GM12878 (cell line): ENCODE measurements at regions not wholly inside any gene's neighbourhood (a gene's known extent, or its start where the extent isn't known, plus 50 kb on each side); places are given as distances from the start of the nearest gene placed in this dataset.

Source experiments
- ATAC-seq: fragments of 200-7000 bp; cut with Tn5 transposase; 3 replicates; pipeline ENCODE4 v1.9.1; 2020; ENCODE audit warnings: mild to moderate bottlenecking, moderate library complexity
- BruUV-seq: library from RNA; stranded (reverse); fragments of 400-500 nt; replicated peaks from 2 replicates; lab custom pipeline; 2021; lab: Mats Ljungman, UMichigan
- CTCF ChIA-PET: fragments of 300-600 bp; sonication (Branson Sonifier 250); formaldehyde crosslinking; extraction: SDS; loops from one replicate; lab custom pipeline; 2021; ENCODE audit warnings: inconsistent platforms; lab: Yijun Ruan, JAX
- POLR2A ChIA-PET: fragments of 350-600 bp; formaldehyde crosslinking; extraction: SDS; loops from one replicate; lab custom pipeline; 2021; ENCODE audit warnings: inconsistent platforms; lab: Charles Lee
- RAD21 ChIA-PET: fragments of 300-600 bp; sonication (Branson Sonifier 250); formaldehyde crosslinking; loops from one replicate; lab custom pipeline; 2023; ENCODE audit warnings: antibody characterized with exemption; ENCODE audit not compliant: unreplicated experiment; lab: Charles Lee
- SMC1A ChIA-PET: fragments of 300-600 bp; sonication (Branson Sonifier 250); formaldehyde crosslinking; loops from one replicate; lab custom pipeline; 2023; ENCODE audit not compliant: unreplicated experiment, uncharacterized antibody; lab: Charles Lee
- DNase-seq: peaks from one replicate; pipeline ENCODE4 v3.0.0-alpha.2; 2011; ENCODE audit warnings: low read depth, low spot score
- FAIRE-seq: peaks from 3 replicates; lab custom pipeline; 2011; peaks lifted over from hg19 to GRCh38; lab: Jason Lieb, UNC
- H2AFZ ChIP-seq: 2 replicates; pipeline ENCODE4 v1.6.0; 2011; ENCODE audit warnings: low read depth, low read length, control low read depth; ENCODE audit not compliant: control insufficient read depth
- H3K27ac ChIP-seq: 2 replicates; pipeline ENCODE4 v1.5.1; 2011; ENCODE audit warnings: control low read depth; ENCODE audit not compliant: control insufficient read depth, insufficient read depth
- H3K27me3 ChIP-seq, 2 experiments: replicated peaks in 1 of 2; 2 replicates each; pipeline versions ENCODE4 v1.6.0 to v1.6.1; 2011; ENCODE audit warnings: low read length in 1 of 2; ENCODE audit not compliant: control insufficient read depth in 2 of 2, insufficient read depth in 2 of 2
- H3K36me3 ChIP-seq, 2 experiments: 2 replicates each; pipeline ENCODE4 v1.5.1; 2011; ENCODE audit warnings: low read length in 1 of 2; ENCODE audit not compliant: control insufficient read depth in 2 of 2, insufficient read depth in 2 of 2
- H3K4me1 ChIP-seq: 2 replicates; pipeline ENCODE4 v1.6.1; 2011; ENCODE audit warnings: mild to moderate bottlenecking, low read length, moderate library complexity, mixed read lengths; ENCODE audit not compliant: control insufficient read depth, insufficient read depth
- H3K4me2 ChIP-seq: 2 replicates; pipeline ENCODE4 v1.6.0; 2011; ENCODE audit warnings: control low read depth; ENCODE audit not compliant: control insufficient read depth, insufficient read depth
- H3K4me3 ChIP-seq: fragments of 200-600 bp; sonication (generic); 2 replicates; pipeline ENCODE4 v1.5.1; 2016
- H3K79me2 ChIP-seq: 2 replicates; pipeline ENCODE4 v1.6.0; 2011; ENCODE audit warnings: low read length; ENCODE audit not compliant: control insufficient read depth, insufficient read depth
- H3K9ac ChIP-seq: 2 replicates; pipeline ENCODE4 v1.8.0; 2011; ENCODE audit warnings: low read length, control low read depth, mixed read lengths; ENCODE audit not compliant: control insufficient read depth, insufficient read depth
- H3K9me3 ChIP-seq: replicated peaks from 3 replicates; pipeline ENCODE4 v1.5.1; 2011; ENCODE audit warnings: mild to moderate bottlenecking, low read length; ENCODE audit not compliant: control insufficient read depth, insufficient read depth
- H4K20me1 ChIP-seq: 2 replicates; pipeline ENCODE4 v1.6.0; 2011; ENCODE audit not compliant: control insufficient read depth, insufficient read depth
- BACH1 ChIP-seq: fragments of 450-650 bp; IDR thresholded peaks from 2 replicates; pipeline ENCODE4 v1.6.1; 2017; ENCODE audit warnings: mild to moderate bottlenecking, borderline replicate concordance
- CEBPB ChIP-seq, 2 experiments: fragments of 150-350 bp in 1 of 2; IDR thresholded peaks; 2 replicates each; pipeline ENCODE4 v1.6.1; 2012 to 2014; ENCODE audit warnings: low read depth in 2 of 2, low read length in 2 of 2, borderline replicate concordance in 1 of 2, inconsistent platforms in 1 of 2
- CHD4 ChIP-seq: fragments of 200-600 bp; sonication (generic); IDR thresholded peaks from 2 replicates; pipeline ENCODE4 v1.6.1; 2016; ENCODE audit warnings: mild to moderate bottlenecking
- GATAD2B ChIP-seq: fragments of 450-650 bp; conservative IDR thresholded peaks from 2 replicates; pipeline ENCODE4 v1.6.1; 2017; ENCODE audit warnings: low read depth, mild to moderate bottlenecking, moderate library complexity
- HDGF ChIP-seq: fragments of 450-650 bp; IDR thresholded peaks from 2 replicates; pipeline ENCODE4 v1.6.1; 2016; ENCODE audit warnings: antibody characterized with exemption
- IKZF1 ChIP-seq: fragments of 450-650 bp; conservative IDR thresholded peaks from 2 replicates; pipeline ENCODE4 v1.6.1; 2017; ENCODE audit warnings: antibody characterized with exemption, mild to moderate bottlenecking
- IKZF2 ChIP-seq, 2 experiments: fragments of 450-650 bp; IDR thresholded peaks; 2 replicates each; pipeline ENCODE4 v1.6.1; 2017; ENCODE audit warnings: mild to moderate bottlenecking in 2 of 2, moderate library complexity in 2 of 2
- JUNB ChIP-seq: IDR thresholded peaks from 2 replicates; pipeline ENCODE4 v1.6.1; 2016; ENCODE audit warnings: antibody characterized with exemption, mild to moderate bottlenecking
- POLR2AphosphoS2 ChIP-seq: IDR thresholded peaks from 2 replicates; pipeline ENCODE4 v1.6.1; 2011; ENCODE audit warnings: low read depth, mild to moderate bottlenecking, low read length, improper control_type of control experiment, moderate library complexity
- RB1 ChIP-seq: fragments of 450-650 bp; formaldehyde crosslinking; IDR thresholded peaks from 2 replicates; pipeline ENCODE4 v1.6.1; 2017; ENCODE audit warnings: mild to moderate bottlenecking, borderline replicate concordance
- RELB ChIP-seq: fragments of 450-650 bp; IDR thresholded peaks from 2 replicates; pipeline ENCODE4 v1.6.1; 2017; ENCODE audit warnings: low read depth, mild to moderate bottlenecking, moderate library complexity
- SPI1 ChIP-seq: IDR thresholded peaks from 2 replicates; pipeline ENCODE4 v1.6.1; 2011; ENCODE audit warnings: low read depth, mild to moderate bottlenecking, low read length, moderate library complexity, borderline replicate concordance; ENCODE audit not compliant: insufficient read depth
- SRF ChIP-seq, 2 experiments: IDR thresholded peaks; 2 replicates each; pipeline ENCODE4 v1.6.1; 2011; ENCODE audit warnings: low read depth in 2 of 2, low read length in 2 of 2, mild to moderate bottlenecking in 1 of 2, moderate library complexity in 1 of 2
- TCF7 ChIP-seq: IDR thresholded peaks from 2 replicates; pipeline ENCODE4 v1.6.1; 2014; ENCODE audit warnings: antibody characterized with exemption, borderline replicate concordance
- ZBTB40 ChIP-seq: fragments of 450-650 bp; IDR thresholded peaks from 2 replicates; pipeline ENCODE4 v1.6.1; 2016; ENCODE audit warnings: mild to moderate bottlenecking, moderate library complexity, borderline replicate concordance
- WGBS: methylation state at CpG from one replicate; pipeline ENCODE4 v1.1.6; 2016; ENCODE audit warnings: low lambda C conversion rate; ENCODE audit not compliant: insufficient replicate concordance, insufficient coverage; ENCODE audit errors: missing lambda C conversion rate; 5-methylcytosine and 5-hydroxymethylcytosine counted together
- in situ Hi-C: fragments of 300-500 bp; cut with MboI; formaldehyde crosslinking; loops from 9 replicates; pipeline ENCODE4 v1.14.3; 2018; ENCODE audit warnings: mixed read lengths
- intact Hi-C: fragments of 100-400 bp; cut with micrococcal nuclease; formaldehyde crosslinking; loops from one replicate; pipeline ENCODE4 v1.14.2; 2022; ENCODE audit not compliant: unreplicated experiment

GRCh38 chr5:51476431-51476830 is 93.2 kb downstream of the ISL1 start:
- SMC1A ChIA-PET: no interaction called here
- no TSS peak for BruUV-seq
- Histone ChIP-seq H3K4me3 (no peak overlapping the region), H4K20me1 (no peaks in the 10 kb centered on the region), H3K79me2 (no peaks in the 10 kb centered on the region), H3K4me2 (no peak overlapping the region), H3K9ac (no peak overlapping the region), H3K27ac (no peak overlapping the region), H3K36me3 (no peaks in the 10 kb centered on the region), H3K9me3 (no peaks in the 10 kb centered on the region), H3K4me1 (no peaks in the 10 kb centered on the region), H3K27me3 (no peaks in the 10 kb centered on the region), H2AFZ (no peak overlapping the region)
- FAIRE-seq: no peak
- RAD21 ChIA-PET: no interaction called here
- in situ Hi-C loops (no loop called here), intact Hi-C loops (no loop called here)
- TF ChIP-seq GATAD2B (no peak), SRF (IDR thresholded peaks at IDR 0.05; ENCODE audit: low read depth in 2 of 2, low read length in 2 of 2) (no peak)
- CTCF ChIA-PET: no interaction called here
- DNase-seq: no peak
- POLR2A ChIA-PET: no interaction called here
- no peak for ATAC-seq

GRCh38 chr5:51479840-51480239 is 96.6 kb downstream of the ISL1 start:
- ATAC-seq: peak; percentile 74
- Histone ChIP-seq H3K27ac (no peak overlapping the region), H3K36me3 (no peaks in the 10 kb centered on the region), H3K9ac (no peak overlapping the region), H3K79me2 (no peaks in the 10 kb centered on the region), H3K9me3 (no peaks in the 10 kb centered on the region), H3K4me2 (no peak overlapping the region), H3K27me3 (no peaks in the 10 kb centered on the region), H3K4me3 (no peak overlapping the region), H2AFZ (no peak overlapping the region), H3K4me1 (no peaks in the 10 kb centered on the region), H4K20me1 (no peaks in the 10 kb centered on the region)
- intact Hi-C loops (no loop called here), in situ Hi-C loops (no loop called here)
- ChIA-PET RAD21 (no interaction called here), POLR2A (no interaction called here), CTCF (interaction anchor here (0.6 kb wide), 1 partner anchor 306 kb away, joined by 3 read pairs; no protein-coding TSS in a partner anchor), SMC1A (no interaction called here)
- no peak for FAIRE-seq
- no TSS peak for BruUV-seq
- DNase-seq: peak; percentile 4
- WGBS: 0% methylated on average over 1 of the region's 1 CpG
- TF ChIP-seq POLR2AphosphoS2: no peak
- peak; percentile 61 for TF ChIP-seq RELB
- TF ChIP-seq CEBPB (IDR thresholded peaks at IDR 0.05; ENCODE audit: borderline replicate concordance in 1 of 2, low read depth in 2 of 2, low read length in 2 of 2): no peak
- TF ChIP-seq IKZF2 (IDR thresholded peaks at IDR 0.05): peak; percentile 82 to 85
- TF ChIP-seq CHD4: no peak
- TF ChIP-seq ZBTB40: no peak
- TF ChIP-seq TCF7: no peak
- TF ChIP-seq JUNB: peak; percentile 48
- TF ChIP-seq IKZF1: peak; percentile 76
- no peak for TF ChIP-seq BACH1
- TF ChIP-seq HDGF: no peak
- TF ChIP-seq RB1: no peak
- peak; percentile 69 for TF ChIP-seq SPI1
